ENCODE measurements at regions not wholly inside any gene's neighbourhood (a gene's known extent, or its start where the extent isn't known, plus 50 kb on each side); places are given as distances from the start of the nearest gene placed in this dataset.

DNA sequence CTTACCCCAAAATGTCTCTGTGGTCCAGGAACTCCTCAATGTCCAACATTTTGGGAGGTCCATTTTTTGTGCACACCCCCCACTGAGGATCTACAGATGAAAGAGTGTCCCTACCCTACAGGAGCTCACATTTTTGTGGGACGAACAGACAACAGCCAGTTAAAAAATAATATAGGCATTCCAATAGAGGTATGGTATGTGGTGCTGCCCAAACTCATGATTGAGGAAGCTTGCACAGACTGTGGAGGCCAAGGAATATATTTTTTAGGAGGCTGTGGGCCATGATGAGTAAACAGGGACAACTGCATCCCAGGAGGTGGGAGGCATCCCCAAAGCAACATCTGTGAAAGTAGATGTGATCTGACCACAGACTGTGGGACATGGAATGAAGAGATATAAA, 181.0 kb upstream of the HCCS start:
- TF ChIP-seq, protein P1, sequence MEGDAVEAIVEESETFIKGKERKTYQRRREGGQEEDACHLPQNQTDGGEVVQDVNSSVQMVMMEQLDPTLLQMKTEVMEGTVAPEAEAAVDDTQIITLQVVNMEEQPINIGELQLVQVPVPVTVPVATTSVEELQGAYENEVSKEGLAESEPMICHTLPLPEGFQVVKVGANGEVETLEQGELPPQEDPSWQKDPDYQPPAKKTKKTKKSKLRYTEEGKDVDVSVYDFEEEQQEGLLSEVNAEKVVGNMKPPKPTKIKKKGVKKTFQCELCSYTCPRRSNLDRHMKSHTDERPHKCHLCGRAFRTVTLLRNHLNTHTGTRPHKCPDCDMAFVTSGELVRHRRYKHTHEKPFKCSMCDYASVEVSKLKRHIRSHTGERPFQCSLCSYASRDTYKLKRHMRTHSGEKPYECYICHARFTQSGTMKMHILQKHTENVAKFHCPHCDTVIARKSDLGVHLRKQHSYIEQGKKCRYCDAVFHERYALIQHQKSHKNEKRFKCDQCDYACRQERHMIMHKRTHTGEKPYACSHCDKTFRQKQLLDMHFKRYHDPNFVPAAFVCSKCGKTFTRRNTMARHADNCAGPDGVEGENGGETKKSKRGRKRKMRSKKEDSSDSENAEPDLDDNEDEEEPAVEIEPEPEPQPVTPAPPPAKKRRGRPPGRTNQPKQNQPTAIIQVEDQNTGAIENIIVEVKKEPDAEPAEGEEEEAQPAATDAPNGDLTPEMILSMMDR (IDR thresholded peaks at IDR 0.05; ENCODE audit: insufficient read depth, low read depth, low read length): no peak
- TF ChIP-seq EZH2 (IDR thresholded peaks at IDR 0.05; ENCODE audit: insufficient read depth, low read length): no peak

All from astrocyte (in vitro differentiated cells and primary cell).